ENCODE measurements at regions not wholly inside any gene's neighbourhood (a gene's known extent, or its start where the extent isn't known, plus 50 kb on each side); places are given as distances from the start of the nearest gene placed in this dataset.

DNA sequence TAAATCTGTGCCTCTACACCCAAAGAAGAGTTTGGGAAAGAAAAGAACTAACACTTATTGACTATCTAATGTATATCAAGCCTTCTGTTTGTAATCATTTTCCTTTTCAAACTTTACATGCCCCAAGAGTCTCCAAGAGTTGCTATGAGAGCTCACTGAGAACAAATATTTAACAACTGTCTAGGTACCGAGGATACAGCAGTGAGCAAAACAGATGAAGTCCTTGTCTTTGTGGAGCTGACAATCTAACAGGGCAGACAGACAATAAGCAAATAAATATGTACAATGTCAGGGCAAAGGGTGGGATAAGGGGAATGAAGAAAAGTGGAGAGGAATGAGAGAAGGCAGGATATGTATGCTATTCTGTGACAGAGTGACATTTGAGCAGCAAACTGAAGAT lies 64.8 kb upstream of the KSR1 start:
- no peak for DNase-seq (ENCODE audit: low spot score)

- no peak for DNase-seq (ENCODE audit: low spot score)
Observed at GRCh38 chr17:27396045-27396444, 60.2 kb upstream of the KSR1 start.

GRCh38 chr17:27396941-27397340 lies 59.3 kb upstream of the KSR1 start:
- no peak for DNase-seq (ENCODE audit: low spot score)

GRCh38 chr17:27398691-27399090 lies 57.6 kb upstream of the KSR1 start:
- DNase-seq (ENCODE audit: low spot score): no peak

DNA sequence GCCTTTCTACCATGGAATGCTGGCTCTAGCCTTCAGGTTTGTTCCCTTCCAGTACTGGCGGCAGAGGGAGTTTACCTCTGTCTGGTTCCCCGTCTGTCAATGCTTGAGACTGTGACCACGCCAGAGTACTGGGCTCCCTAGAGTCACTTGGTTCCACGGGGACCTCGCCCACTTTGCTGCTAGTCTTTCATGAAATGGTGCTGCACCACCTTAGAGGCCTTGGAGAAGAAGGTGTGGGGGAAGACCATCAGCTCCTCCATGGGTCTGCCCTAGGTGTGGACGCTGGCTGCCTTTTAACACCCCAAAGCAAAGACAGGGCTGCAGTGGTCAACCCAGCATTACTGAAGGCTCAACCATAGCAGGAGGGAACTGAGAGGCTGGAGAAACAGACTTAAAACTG lies 55.3 kb upstream of the KSR1 start:
- no peak for DNase-seq (ENCODE audit: low spot score)

DNA sequence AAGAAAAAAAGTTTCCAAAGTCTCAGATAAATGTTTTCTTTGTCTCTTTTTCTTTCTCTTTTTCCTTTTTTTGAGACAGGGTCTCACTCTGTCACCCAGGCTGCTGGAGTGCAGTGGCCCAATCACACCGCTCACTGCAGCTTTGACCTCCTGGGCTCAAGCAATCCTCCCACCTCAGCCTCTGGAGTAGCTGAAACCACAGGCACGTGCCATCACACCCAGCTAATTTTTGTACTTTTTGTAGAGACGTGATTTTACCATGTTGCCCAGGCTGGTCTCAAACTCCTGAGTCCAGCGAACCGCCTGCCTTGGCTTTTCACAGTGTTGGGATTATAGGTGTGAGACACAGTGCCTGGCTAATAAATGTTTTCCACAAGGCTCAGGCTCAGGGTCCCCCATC lies 53.3 kb upstream of the KSR1 start:
- no peak for DNase-seq (ENCODE audit: low spot score)

DNA sequence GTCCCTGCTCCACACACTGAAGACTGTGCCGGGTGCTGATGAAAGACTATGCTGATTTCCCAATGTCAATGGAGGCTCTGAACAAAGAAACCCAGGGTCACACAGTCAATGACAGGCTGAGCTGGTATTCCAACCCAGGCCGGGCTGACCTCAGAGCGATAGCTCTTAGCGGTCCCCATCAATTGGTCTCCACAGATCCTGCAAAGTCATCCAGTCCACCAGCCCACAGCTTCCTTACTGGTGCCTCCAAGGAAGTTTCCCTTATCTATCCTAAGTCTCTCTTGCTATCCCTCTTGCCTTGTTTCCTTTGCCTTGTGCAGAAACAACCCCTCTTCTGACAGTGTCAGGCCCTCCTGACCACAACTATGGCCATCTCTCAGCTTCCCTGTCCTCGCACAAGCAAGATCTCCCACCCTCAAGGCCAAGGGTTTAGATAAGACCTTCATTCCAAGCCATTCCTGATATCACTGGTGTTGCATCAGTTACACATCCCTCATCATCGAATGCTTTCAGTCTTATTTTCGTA lies 52.7 kb upstream of the KSR1 start:
- DNase-seq (ENCODE audit: low spot score): no peak

- DNase-seq (ENCODE audit: low spot score): no peak
Observed at GRCh38 chr17:27404676-27405075, 51.6 kb upstream of the KSR1 start.
